Colonic mucosa (tissue), 4 donors: ENCODE measurements at regions not wholly inside any gene's neighbourhood (a gene's known extent, or its start where the extent isn't known, plus 50 kb on each side); places are given as distances from the start of the nearest gene placed in this dataset.

Experiments
- DNase-seq: peaks from one replicate; pipeline ENCODE4 v3.0.0-alpha.2; 2020
- H3K27ac ChIP-seq: fragments of 200-600 bp; one replicate; pipeline ENCODE4 v1.8.0; 2021
- H3K27me3 ChIP-seq: fragments of 200-600 bp; one replicate; pipeline ENCODE4 v1.8.0; 2021
- H3K36me3 ChIP-seq: fragments of 200-600 bp; one replicate; pipeline ENCODE4 v1.8.0; 2021
- H3K4me1 ChIP-seq: fragments of 200-600 bp; one replicate; pipeline ENCODE4 v1.8.0; 2021; ENCODE audit warnings: mild to moderate bottlenecking
- H3K4me3 ChIP-seq: fragments of 200-600 bp; one replicate; pipeline ENCODE4 v1.8.0; 2021
- H3K9ac ChIP-seq, 2 donors: one replicate each; pipeline ENCODE4 v1.7.0; 2013; ENCODE audit warnings: control low read depth in 2 of 2, low read depth in 2 of 2, low read length in 2 of 2
- H3K9me3 ChIP-seq: fragments of 200-600 bp; one replicate; pipeline ENCODE4 v1.8.0; 2021
- CTCF ChIP-seq: fragments of 200-600 bp; IDR thresholded peaks from one replicate; pipeline ENCODE4 v1.8.0; 2022; ENCODE audit warnings: antibody characterized with exemption, mild to moderate bottlenecking
- intact Hi-C: fragments of 100-400 bp; cut with DNase I; formaldehyde crosslinking; loops from one replicate; pipeline ENCODE4 v1.14.1; 2022
- donor health status: healthy.
- donor health status: DM: no; HTN: no; CAD: no.
- donor health status: DM: no; HTN: no; CAD: no.

- no peaks in the 10 kb centered on the region for H3K4me1 ChIP-seq
- intact Hi-C loops: no loop called here
- no peaks in the 10 kb centered on the region for H3K27me3 ChIP-seq
- H3K9me3 ChIP-seq: no peaks in the 10 kb centered on the region
- no peak for DNase-seq
- H3K36me3 ChIP-seq: no peaks in the 10 kb centered on the region
- H3K9ac ChIP-seq: no peak overlapping the region
- no peak for TF ChIP-seq CTCF
- H3K27ac ChIP-seq: no peak overlapping the region
- no peak overlapping the region for H3K4me3 ChIP-seq
These were observed 51.7 kb upstream of the SPATS2L start for GRCh38 chr2:200254773-200255172.

GRCh38 chr2:200255549-200255948 lies 50.9 kb upstream of the SPATS2L start:
- no peaks in the 10 kb centered on the region for H3K9me3 ChIP-seq
- no peaks in the 10 kb centered on the region for H3K27me3 ChIP-seq
- DNase-seq: no peak

More at GRCh38 chr2:200255549-200255948, 50.9 kb upstream of the SPATS2L start:
- Histone ChIP-seq H3K4me3 (no peak overlapping the region), H3K9ac (no peak overlapping the region), H3K4me1 (no peaks in the 10 kb centered on the region), H3K27ac (no peak overlapping the region), H3K36me3 (no peaks in the 10 kb centered on the region)
- intact Hi-C loops: no loop called here
- no peak for TF ChIP-seq CTCF
